NCI-H146 treated with DMSO at 0.1 percent for 48 hours (cell line): ENCODE measurements at regions not wholly inside any gene's neighbourhood (a gene's known extent, or its start where the extent isn't known, plus 50 kb on each side); places are given as distances from the start of the nearest gene placed in this dataset.
"Not testable (repeated sequence)": the region's sequence is repeated elsewhere in the genome, so short reads cannot be mapped to it uniquely, and the experiment has no call there.

Experiments used
- DNase-seq: peaks from one replicate; lab custom pipeline; 2025; ENCODE audit not compliant: unreplicated experiment; lab: John Stamatoyannopoulos, UW

GRCh38 chr13:79997244-79997643 is 343.7 kb downstream of the SPRY2 start:
- no peak for DNase-seq

GRCh38 chr13:79995334-79995733 is 345.6 kb downstream of the SPRY2 start:
- DNase-seq = no peak

- no peak for DNase-seq
Observed at GRCh38 chr13:79992111-79992510, 348.8 kb downstream of the SPRY2 start.

GRCh38 chr13:79990048-79990447 is 350.9 kb downstream of the SPRY2 start:
- DNase-seq = no peak

GRCh38 chr13:79989217-79989661 is 351.7 kb downstream of the SPRY2 start:
- DNase-seq = no peak

GRCh38 chr13:79988573-79988972 is 352.4 kb downstream of the SPRY2 start:
- no peak for DNase-seq

- no peak for DNase-seq
Observed at GRCh38 chr13:79987761-79988160, 353.2 kb downstream of the SPRY2 start.

GRCh38 chr13:79987323-79987722 is 353.6 kb downstream of the SPRY2 start:
- no peak for DNase-seq

- DNase-seq = no peak
Observed at GRCh38 chr13:79986890-79987289, 354.0 kb downstream of the SPRY2 start.

- DNase-seq = not testable (repeated sequence)
Observed at GRCh38 chr13:79974935-79975650, 365.8 kb downstream of the SPRY2 start.

GRCh38 chr13:79973533-79973963 is 367.4 kb downstream of the SPRY2 start:
- no peak for DNase-seq

GRCh38 chr13:79972066-79972569 is 368.8 kb downstream of the SPRY2 start:
- no peak for DNase-seq

- DNase-seq = no peak
Observed at GRCh38 chr13:79966493-79966895, 374.4 kb downstream of the SPRY2 start.

GRCh38 chr13:79966059-79966458 is 374.9 kb downstream of the SPRY2 start:
- DNase-seq = no peak

- DNase-seq = no peak
Observed at GRCh38 chr13:79946556-79946955, 394.4 kb downstream of the SPRY2 start.

GRCh38 chr13:79943346-79944023 is 397.4 kb downstream of the SPRY2 start:
- no peak for DNase-seq

- DNase-seq = no peak
Observed at GRCh38 chr13:79941752-79942151, 399.2 kb downstream of the SPRY2 start.

- no peak for DNase-seq
Observed at GRCh38 chr13:79939689-79940088, 401.2 kb downstream of the SPRY2 start.

GRCh38 chr13:79937771-79938216 is 403.1 kb downstream of the SPRY2 start:
- DNase-seq = no peak

GRCh38 chr13:79937311-79937710 is 403.6 kb downstream of the SPRY2 start:
- DNase-seq = no peak

- no peak for DNase-seq
Observed at GRCh38 chr13:79936368-79937136, 404.4 kb downstream of the SPRY2 start.
